Right lobe of liver (tissue), 4 donors: ENCODE measurements at regions not wholly inside any gene's neighbourhood (a gene's known extent, or its start where the extent isn't known, plus 50 kb on each side); places are given as distances from the start of the nearest gene placed in this dataset.

Source experiments
- CTCF ChIP-seq, 4 donors: fragments of 200-600 bp in 3 of 4; fragments of 450-650 bp in 1 of 4; IDR thresholded peaks; one replicate each; pipeline versions ENCODE4 v1.5.1 to v1.8.0; 2016 to 2022; ENCODE audit warnings: antibody characterized with exemption in 4 of 4, mild to moderate bottlenecking in 2 of 4
- POLR2A ChIP-seq: fragments of 450-650 bp; IDR thresholded peaks from one replicate; pipeline ENCODE4 v1.6.1; 2017; ENCODE audit warnings: antibody characterized with exemption, mild to moderate bottlenecking
- donor health status: DM: no; HTN: no; CAD: no.
- donor health status: DM: no; HTN: no; CAD: no.
- donor health status: DM: no; HTN: yes; CAD: no.

- TF ChIP-seq CTCF (IDR thresholded peaks at IDR 0.05) (no peak), POLR2A (no peak)
Observed at GRCh38 chr4:169846396-169846795, 88.7 kb upstream of the HPF1 start.
